LNCAP (cell line): ENCODE measurements at regions not wholly inside any gene's neighbourhood (a gene's known extent, or its start where the extent isn't known, plus 50 kb on each side); places are given as distances from the start of the nearest gene placed in this dataset.

Experiments
- CTCF ChIP-seq: fragments of 450-650 bp; IDR thresholded peaks from 2 replicates; pipeline ENCODE4 v1.5.1; 2017; ENCODE audit warnings: mild to moderate bottlenecking

GRCh38 chr15:69505956-69506556 lies 53.4 kb downstream of the RPLP1 start:
- no peak for TF ChIP-seq CTCF

- no peak for TF ChIP-seq CTCF
Measured at GRCh38 chr15:69508659-69509058, 56.0 kb downstream of the RPLP1 start.

GRCh38 chr15:69509131-69509530 lies 56.5 kb downstream of the RPLP1 start:
- no peak for TF ChIP-seq CTCF

- TF ChIP-seq CTCF, result no peak
Measured at GRCh38 chr15:69510556-69510955, 57.9 kb downstream of the RPLP1 start.

DNA sequence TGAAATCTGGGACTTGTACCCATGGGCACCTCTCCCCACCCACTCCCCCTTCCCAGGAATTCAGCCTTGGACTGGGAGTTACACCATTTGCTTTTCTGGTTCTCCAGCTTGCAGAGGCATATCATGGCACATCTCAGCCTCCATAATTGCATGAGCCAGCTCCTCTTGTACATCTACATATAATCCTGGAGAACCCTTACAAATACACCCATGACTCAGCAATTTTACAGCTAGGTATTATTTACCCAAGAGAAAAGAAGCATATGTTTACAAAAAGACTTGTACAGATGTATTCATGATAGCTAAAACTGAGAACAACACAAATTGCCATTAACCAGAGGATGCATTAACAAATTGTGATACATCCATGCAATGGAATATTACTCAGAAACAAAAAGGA lies 58.4 kb downstream of the RPLP1 start:
- TF ChIP-seq CTCF, result no peak

- no peak for TF ChIP-seq CTCF
Measured at GRCh38 chr15:69511716-69512340, 59.2 kb downstream of the RPLP1 start.

GRCh38 chr15:69513450-69513960 lies 60.9 kb downstream of the RPLP1 start:
- no peak for TF ChIP-seq CTCF

DNA sequence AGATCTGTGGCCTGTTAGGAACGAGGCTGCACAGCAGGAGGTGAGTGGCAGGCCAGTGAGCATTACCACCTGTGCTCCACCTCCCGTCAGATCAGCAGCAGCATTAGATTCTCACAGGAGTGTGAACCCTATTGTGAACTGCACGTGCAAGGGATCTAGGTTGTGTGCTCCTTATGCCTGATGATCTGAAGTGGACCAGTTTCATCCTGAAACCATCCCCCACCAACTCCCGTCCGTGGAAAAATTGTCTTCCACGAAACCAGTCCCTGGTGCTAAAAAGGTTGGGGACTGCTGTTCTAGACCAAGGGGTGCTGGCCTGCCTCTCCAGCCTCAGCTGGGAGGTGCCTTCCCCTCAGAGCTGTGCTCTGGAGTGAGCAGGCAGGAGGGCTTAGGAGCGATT lies 61.4 kb downstream of the RPLP1 start:
- TF ChIP-seq CTCF, result no peak
